ENCODE measurements at regions not wholly inside any gene's neighbourhood (a gene's known extent, or its start where the extent isn't known, plus 50 kb on each side); places are given as distances from the start of the nearest gene placed in this dataset.

DNA sequence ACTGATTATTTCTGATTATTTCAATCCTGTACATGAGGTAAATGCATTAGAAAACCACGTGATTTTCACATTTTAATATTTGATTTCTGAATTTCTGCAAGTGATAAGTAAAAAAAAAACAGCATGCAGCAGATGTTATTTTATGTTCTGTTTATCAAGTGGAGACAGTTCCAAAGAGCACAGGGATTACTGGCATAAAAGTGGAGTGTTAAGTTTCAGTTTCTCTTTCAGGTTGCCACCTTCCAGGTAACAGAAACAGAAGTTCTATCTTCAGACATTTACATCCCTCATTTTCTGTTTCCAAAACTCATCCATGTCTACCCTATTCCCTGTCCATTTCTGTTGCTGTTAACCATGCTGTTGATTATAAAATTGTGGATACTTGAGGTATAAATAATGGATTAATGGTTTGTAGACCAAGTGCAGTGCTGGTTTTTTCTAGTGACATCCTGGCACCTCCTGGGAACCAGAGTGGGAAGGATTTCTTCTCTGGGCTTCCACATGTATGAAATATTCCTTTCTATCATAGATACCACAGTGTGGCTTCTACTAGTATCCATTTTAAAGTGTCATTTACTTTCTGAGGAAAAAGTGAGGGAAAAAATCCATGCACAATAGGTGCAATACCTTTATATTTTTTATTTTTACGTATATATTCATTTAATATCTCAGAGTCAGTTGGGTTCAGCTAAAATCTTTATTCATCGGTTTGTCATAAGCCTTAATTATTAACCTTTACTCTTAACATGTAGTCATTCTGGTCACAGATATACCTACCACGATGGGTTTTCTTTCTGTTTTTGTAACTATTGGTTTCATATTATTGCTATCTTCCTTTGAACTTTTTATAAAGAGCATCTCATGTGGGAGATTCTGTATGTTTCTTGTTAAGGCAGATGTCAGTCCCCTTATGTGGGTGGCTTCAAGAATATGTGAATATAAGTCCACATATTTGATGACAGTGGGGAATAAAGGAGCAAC lies 1010.0 kb downstream of the SQOR start:
- no peak for DNase-seq (ENCODE audit: low read depth, low spot score)

DNA sequence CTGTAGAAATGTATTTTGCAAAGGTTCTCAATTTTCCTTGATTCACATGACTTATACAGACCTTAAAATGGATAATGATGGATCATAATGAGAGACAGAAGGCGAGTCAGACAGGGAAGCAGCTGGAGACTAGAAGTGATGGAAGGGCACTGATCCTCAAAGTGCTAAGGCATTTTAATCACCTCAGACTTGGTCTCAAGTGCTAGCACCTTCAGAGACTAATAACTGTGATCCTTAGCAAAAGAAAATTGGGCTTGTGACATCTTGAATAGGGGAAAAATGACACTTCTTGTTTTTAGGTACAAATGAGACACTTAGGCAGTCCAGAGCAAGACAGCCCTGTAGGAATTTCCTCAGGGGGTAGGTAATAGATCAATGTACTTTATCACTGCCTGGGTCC lies 1011.7 kb downstream of the SQOR start:
- no peak for DNase-seq (ENCODE audit: low read depth, low spot score)

DNA sequence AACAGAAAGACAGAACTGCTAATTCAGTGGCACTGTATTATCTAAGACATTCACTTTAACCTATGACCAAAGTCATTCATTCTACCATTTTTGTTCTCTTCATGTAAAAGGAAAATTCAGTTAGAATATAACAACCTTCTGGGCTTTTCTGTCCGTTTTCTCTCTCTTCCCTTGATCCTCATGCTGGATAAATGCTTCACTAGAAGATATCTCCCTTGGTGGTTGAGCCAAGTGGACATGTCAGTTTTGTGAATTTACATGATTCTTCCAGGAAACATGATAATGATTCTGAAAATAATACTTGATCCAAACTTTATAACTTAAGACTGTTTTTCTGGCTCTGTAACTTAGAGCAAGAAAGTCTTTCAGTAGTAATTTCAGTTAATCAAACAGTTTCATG lies 1012.2 kb downstream of the SQOR start:
- DNase-seq (ENCODE audit: low read depth, low spot score): no peak

DNA sequence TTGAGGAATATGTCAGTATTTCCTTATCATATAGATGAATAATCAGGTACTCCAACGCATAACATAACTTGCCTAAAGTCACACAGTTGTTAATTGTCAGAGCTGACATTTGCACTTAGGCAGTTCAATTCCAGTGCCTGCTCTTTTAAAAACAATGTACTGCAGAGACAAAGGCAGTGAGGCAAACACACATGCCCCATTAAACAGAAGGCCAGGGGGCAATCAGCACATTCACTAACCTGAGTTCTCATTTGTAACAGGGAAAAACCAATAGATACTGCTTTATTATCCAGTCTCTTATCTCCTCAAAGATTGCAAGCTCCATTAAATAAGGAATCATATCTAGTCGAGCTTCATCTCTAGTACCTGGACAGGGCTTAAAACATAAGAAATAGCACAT lies 1017.4 kb downstream of the SQOR start:
- no peak for DNase-seq (ENCODE audit: low read depth, low spot score)

DNA sequence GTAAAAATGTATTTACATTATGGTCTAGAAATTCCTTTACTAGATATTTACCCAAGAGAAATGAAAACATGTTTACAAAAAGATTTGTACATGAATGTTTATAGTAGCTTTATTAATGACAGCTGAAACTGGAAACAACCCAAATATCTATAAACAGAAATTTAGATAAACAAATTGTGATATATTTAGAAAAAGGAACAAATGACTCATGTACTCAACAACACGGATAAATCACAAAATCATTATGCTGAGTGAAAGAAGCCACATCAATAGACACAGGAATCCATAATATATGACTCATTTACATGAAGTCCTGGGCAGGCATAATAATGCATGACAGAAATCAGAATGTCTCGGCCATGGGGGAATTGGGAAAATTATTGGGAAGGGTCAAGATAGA lies 1020.2 kb downstream of the SQOR start:
- DNase-seq (ENCODE audit: low read depth, low spot score): no peak

DNA sequence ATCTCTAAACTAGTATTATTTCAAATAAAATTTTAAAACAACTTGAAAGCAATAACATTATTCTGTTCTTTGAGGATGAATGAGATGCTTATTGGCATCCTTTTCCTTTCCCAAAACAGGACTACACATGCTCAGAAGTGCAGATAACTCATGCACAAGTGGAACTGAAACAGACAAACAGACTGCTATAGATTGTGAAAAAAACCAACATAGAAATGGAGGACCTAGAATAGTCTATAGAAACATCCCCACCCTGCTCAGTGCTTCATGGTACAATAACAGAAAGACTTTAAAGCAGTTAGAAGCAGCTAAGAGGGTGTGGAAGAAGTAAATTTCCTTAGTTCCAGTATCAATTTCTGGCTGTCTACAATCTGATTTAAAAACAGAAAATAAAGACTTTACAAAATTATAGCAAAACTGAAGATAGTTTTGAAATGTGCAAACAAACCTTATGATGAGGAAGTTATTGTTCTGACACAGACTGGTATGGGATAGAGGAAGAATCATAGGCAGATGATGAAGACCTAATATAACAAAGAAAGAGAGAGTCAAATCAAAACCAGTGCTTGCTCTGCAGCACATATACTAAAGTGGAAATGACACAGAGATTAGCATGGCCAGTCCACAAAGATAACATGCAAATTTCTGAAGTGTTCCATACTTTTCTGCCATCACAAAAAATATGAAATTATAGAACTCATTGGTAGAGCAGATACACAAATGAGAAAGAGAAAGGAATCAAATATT lies 1025.4 kb downstream of the SQOR start:
- DNase-seq (ENCODE audit: low read depth, low spot score): no peak

DNA sequence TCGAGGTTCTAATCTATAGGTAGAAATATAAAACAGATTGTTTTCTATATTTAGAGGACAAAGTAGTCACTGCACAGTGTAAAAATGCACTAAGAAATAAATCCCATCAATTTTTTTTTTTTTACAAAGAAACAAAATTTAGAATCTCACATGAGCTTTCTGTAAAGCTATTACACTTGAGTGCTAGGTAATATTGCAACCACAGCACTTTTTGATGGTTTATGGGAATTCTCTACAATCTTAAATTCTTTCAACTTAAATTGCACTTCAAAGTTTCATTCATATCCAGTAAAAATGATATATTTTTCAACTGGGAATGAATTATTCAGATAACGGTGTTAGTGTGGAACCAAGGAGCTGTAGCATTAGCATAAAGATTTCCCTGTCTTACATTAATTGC lies 1035.4 kb downstream of the SQOR start:
- no peak for DNase-seq (ENCODE audit: low read depth, low spot score)

DNA sequence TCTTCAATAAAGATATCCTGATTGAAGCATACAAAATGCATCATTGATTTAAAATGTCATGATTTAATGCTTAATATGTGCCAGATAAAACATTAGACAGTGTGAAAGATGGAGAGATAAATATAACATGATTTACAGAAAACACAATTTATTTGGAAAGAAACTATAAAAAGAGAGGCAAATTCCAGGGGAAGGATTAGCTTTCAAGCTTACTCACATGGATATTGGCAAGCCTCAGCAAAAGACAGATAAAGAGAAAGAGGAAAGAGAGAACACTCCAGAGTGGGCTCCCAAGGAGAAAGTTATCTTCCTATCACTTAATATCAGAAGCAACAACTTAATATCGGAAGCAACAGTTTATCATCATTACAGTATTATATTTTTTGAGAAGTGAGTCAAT lies 1036.5 kb downstream of the SQOR start:
- DNase-seq (ENCODE audit: low read depth, low spot score): no peak

DNA sequence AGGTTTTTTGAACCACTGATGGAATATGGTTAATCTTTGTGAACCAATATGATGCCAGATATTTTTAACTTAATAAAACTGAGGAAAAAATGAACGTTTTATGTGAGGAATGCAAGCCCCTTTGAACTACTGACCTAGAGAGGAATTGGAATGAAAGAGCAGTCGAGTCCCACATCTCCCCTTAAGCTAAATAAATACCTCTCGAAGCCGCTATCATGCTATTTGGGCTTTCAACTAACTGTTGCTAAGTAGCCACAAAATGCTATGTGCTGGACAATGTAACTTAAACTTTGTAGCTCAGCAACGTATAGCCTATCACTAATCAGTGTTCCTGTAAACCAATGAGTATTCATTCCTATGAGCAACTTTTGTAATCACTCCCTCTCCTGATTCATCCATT lies 1037.2 kb downstream of the SQOR start:
- DNase-seq (ENCODE audit: low read depth, low spot score): no peak

DNA sequence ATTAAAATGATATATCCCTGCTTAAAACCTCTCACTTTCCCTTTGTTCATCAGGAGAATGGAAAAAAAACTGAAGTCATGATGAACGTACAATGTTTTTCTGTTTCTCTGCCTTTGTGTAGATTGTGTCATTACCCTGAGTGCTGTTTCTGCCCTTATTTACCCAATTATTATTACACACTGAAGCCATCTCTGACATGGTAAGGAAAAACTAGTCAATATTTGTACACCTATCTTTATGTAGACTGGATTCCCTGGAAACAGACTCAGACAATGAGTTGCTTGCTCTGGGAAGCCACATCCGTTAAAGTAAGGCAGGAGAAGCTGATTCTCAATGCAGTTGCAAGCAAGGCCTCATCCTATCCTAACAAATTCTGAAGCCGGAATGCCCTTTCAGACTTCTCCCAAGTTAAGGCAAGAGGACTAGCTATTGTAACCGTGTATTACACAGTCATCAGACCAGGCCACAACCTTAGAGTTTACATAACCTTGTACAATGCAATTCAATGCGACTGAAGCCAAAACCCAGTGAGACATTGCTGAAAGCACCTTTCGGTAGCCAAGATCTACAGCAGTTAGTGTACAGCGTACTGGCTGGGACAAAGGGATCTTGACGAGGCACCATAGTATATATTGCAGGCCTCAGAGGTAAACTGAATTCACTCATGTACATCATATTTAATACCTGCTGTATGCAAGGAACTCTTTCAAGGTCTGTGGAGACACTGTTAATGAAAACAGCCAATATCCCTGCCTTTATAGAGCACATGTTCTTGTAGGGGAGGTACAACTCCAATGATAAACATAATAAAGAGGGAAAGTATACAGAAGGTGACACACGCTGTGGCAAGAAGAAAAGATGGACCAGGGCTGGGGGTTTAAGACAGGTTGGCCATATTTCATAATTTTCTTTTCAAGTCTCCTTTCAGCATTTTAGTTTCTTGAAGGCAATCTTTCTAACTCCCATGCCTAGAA lies 1040.8 kb upstream of the SEMA6D start:
- no peak for DNase-seq (ENCODE audit: low read depth, low spot score)

DNA sequence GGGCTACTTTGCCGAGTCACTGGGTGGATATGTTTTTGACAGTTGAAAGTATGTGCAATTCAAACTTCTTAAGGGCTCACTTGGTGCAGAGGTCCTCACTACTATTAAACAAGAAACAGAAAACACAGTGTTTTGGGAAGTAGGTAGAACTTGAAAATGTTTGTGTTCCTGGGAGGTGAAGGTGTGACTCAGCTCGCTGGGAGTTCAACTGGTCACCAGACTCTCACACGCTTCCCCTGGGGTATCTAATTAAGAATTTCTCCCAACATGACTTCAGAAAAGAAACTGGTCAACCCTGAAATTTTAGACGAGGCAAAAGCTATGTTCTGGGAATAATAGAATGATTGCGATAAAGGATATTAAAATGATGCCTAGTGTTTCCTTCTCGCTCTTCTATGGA lies 1039.8 kb upstream of the SEMA6D start:
- DNase-seq (ENCODE audit: low read depth, low spot score): no peak

DNA sequence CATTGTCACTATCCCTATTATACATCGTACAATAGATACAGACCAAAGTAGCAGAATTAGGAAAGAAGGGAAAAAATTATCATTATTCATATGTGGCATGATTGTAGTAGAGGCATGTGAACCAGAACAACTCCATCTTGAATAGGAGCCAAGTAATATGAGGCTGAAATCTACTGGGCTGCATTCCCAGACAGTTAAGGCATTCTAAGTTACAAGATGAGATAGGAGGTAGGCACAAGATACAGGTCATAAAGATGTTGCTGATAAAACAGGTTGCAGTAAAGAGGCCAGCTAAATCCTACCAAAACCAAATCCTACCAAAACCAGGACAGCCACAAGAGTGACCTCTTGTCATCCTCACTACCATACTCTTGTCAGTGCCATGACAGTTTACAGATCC lies 1035.4 kb upstream of the SEMA6D start:
- no peak for DNase-seq (ENCODE audit: low read depth, low spot score)

DNA sequence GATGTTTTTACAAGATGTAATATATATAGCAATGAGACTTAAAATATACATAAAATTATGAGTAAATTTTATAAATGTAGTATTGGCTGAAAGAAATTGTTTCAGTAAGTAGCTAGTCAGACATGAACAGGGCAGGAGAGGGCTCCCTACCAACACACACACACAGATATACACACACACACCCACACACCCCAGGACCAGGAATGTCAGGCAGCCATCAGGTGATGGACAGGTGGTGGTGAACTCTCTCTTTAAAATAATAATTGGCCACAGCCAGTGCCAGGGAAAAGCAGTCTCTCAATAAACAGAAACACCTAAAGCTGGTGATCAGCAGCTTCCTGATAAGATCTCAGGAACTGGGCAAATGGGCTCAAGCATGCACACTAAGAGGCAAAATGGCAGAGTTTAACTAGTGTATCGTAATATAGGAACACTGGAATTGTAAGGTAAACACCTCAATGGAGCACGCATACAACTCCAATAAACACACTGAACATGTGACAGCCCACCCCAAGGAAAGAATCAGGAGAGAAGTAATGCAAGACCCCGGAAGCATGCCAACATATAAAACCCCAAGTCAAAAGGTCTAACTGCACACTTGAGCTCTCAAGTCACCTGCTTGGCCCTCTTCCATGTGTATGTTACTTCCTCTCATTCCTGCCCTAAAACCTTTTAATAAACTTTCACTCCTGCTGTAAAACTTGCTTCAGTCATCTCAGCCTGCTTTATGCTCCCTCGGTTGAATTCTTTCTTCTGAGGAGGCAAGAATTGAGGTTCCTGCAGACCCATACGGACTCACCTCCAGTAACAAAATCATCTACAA lies 1034.1 kb upstream of the SEMA6D start:
- DNase-seq (ENCODE audit: low read depth, low spot score): no peak

DNA sequence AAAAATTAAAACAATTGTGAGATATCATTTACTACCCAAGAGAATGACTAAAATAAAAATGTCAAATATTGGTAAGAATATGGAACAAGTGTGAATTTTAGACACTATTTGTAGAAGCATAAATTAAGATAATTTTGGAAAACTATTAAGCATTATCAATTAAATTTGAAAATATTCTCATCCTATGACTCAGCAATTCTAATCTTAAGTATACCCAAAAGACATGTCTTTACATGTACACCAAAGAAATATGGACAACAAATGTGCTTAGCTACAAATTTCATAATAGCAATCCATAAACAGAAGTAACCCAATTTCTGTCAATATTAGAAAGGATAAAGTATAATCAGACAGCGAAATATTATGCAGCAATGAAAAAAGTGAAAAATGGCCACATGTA lies 1032.2 kb upstream of the SEMA6D start:
- DNase-seq (ENCODE audit: low read depth, low spot score): no peak

DNA sequence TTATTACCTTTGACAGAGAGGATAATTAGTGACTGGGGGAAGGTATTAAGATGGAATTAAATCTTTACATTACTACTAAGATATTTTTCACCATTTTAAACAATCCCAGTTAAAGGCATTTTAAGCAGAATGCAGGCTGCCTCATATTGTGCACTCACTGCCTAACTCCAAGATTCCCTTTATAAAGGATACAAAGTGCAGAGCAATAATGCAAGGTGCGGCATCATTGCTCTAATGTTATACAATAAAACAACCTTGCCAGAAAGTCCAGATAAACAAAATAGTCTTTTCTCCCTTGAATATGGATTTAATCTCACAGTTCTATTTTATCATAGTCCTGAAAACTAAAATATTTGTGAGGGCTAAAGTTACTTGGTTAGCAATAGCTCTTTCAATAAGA lies 1031.6 kb upstream of the SEMA6D start:
- no peak for DNase-seq (ENCODE audit: low read depth, low spot score)

DNA sequence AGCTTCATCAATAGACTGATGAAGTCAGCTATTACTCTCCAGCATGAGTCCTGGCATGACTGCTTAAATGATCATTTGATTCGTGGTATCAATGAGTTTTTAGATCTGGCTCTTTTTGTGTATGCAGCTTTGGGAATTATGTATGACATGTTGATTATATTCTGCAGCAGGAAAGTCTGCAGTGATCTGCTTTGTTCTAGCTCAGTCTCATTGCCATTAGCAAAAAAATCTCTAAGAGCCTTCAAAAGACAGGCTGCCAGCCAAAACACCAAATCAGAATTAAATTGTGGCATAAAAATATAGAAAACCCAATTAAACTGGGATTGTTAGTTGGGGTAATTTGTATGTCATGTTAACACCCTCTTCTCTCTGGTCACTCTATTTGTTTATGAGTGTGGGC lies 1021.0 kb upstream of the SEMA6D start:
- no peak for DNase-seq (ENCODE audit: low read depth, low spot score)

DNA sequence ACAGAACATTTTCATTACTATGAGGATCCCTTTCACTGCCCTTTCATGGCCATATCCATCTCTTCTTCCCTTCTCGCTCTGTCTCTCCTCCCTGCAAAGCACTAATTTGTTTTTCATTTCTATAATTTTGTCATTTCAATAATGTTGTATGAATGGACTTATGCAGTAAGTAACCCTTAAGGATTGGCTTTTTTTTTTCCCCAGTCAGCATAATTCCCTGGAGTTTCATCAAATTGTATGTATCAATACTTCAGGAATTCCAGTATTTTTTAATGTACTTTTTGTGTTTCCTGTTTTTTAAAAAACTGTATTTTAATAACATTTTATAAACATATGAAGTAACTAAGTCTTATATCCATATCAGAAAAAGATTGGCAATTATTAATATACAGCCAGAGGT lies 1016.0 kb upstream of the SEMA6D start:
- DNase-seq (ENCODE audit: low read depth, low spot score): no peak

DNA sequence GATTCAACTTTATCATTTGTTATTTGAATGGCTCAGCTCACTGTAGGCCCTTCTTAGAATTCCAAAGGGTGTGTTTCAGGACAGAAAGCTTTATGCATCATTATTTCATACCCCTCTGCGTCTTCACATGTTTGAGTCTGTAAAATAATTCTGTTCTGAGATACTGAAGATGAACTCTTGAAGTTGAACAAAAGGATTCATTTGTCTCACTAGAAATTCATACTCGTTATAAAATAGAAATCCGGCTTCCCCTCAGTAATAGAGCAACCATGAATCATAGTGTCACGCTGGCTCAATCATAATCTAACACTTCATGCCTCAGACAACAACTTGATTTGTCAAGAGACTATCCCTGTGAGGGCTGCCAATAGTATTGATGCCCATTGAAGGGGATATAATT lies 1015.4 kb upstream of the SEMA6D start:
- no peak for DNase-seq (ENCODE audit: low read depth, low spot score)

DNA sequence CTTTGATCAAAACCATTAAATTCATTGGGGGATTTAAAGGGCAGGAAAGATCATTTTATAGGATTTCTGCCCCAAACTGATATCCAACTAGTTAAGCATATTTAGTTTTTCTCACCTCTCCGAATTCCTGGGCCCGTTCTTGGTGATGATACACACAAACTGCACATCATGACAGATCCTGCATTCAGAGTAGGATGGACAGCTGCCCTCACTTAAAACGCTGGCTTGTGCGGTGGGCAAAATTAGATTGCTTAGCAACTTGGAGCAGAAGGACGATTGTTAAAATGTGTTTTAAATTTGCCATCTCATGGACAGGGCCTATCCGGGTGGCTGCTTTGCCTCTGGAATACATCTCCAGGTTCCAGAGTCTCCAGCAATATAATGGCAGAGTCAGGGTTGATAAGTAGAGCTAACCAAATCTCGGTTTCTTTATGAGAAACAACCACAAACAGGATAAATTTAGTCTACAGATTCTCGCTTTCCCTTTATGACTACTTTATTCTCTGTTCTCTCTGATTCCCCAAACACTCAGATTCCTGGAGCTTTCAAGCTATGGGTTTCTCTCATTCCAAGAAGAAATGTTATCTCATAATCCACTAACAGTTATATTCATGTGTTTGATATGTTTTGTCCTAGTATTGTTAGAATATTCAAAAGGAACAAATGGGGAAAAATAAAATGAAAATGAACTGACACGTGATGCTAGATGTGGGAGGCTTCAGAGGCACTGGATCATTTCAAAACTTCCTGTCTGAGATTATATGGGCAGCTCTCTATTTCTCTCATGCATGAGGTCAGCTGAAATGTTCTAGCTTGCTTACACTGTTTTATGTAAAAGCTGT lies 1014.1 kb upstream of the SEMA6D start:
- DNase-seq (ENCODE audit: low read depth, low spot score): no peak
